ENCODE measurements at regions not wholly inside any gene's neighbourhood (a gene's known extent, or its start where the extent isn't known, plus 50 kb on each side); places are given as distances from the start of the nearest gene placed in this dataset.
"Not testable (repeated sequence)": the region's sequence is repeated elsewhere in the genome, so short reads cannot be mapped to it uniquely, and the experiment has no call there.

DNA sequence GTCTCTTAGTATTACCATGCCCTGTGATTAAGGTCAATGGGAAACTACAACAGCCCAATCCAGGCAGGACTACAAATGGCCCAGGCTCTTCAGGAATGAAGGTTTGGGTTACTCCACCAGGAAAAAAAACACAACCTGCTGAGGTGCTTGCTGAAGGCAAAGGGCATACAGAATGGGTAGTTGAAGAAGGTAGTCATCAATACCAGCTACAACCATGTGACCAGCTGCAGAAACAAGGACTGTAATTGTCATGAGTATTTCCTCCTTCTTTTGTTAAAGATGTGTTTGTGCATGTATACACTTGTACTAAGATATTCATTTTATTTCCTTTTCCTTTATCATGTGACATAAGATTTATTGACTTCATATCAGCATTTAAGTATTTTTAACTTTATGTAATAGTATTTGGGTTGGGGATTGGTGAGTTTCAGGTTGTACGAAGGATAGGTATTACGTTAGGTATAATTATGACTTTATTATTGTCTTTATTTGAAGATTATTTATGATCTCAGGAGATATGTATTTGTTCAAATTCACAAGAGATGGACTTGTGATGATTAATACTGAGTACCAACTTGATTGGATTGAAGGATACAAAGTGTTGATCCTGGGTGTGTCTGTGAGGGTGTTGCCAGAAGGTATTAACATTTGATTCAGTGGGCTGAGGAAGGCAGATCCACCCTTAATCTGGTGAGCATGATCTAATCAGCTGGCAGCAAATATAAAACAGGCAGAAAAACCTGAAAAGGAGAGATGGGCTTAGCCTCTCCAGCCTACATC lies 256.0 kb upstream of the ATXN7L3B start:
- not testable (repeated sequence) for H3K36me3 ChIP-seq (ENCODE audit: control insufficient read depth in 1 of 2, insufficient read depth in 2 of 2, low read length in 2 of 2); H3K4me1 ChIP-seq (ENCODE audit: control insufficient read depth in 1 of 2, insufficient read depth in 2 of 2, low read length in 2 of 2); H3K27ac ChIP-seq (ENCODE audit: low read length); H3K4me3 ChIP-seq (ENCODE audit: low read depth in 1 of 2, low read length in 2 of 2); H3K27me3 ChIP-seq (ENCODE audit: low read depth, low read length)
- H3K9me3 ChIP-seq (ENCODE audit: control insufficient read depth in 1 of 2, low read length in 2 of 2), result peaks cover 0 to 13% of the 10 kb centered on the region in 2 donors

DNA sequence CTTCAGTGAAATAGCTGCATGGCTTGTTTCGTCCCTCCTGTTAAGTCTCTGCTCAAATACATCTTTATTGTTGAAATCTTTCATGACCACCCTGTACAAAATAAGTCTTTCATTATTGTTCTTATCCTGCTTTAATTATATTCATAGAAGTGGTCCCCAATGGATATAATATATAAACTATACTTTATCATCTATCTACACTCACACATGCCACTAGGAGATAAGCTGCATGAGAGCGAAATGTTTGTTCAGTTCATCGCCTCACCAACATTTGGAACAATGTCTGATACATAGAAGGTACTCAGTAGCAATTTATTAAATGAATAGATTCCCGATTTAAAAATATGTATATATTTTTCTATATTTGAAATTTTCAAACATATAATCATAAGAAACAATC lies 254.0 kb upstream of the ATXN7L3B start:
- Histone ChIP-seq H3K27me3 (ENCODE audit: low read depth, low read length) (no peaks in the 10 kb centered on the region), H3K27ac (ENCODE audit: low read length) (no peak overlapping the region), H3K4me1 (ENCODE audit: control insufficient read depth in 1 of 2, insufficient read depth in 2 of 2, low read length in 2 of 2) (no peaks in the 10 kb centered on the region), H3K36me3 (ENCODE audit: control insufficient read depth in 1 of 2, insufficient read depth in 2 of 2, low read length in 2 of 2) (no peaks in the 10 kb centered on the region), H3K4me3 (ENCODE audit: low read depth in 1 of 2, low read length in 2 of 2) (no peak overlapping the region), H3K9me3 (ENCODE audit: control insufficient read depth in 1 of 2, low read length in 2 of 2) (no peaks in the 10 kb centered on the region)

DNA sequence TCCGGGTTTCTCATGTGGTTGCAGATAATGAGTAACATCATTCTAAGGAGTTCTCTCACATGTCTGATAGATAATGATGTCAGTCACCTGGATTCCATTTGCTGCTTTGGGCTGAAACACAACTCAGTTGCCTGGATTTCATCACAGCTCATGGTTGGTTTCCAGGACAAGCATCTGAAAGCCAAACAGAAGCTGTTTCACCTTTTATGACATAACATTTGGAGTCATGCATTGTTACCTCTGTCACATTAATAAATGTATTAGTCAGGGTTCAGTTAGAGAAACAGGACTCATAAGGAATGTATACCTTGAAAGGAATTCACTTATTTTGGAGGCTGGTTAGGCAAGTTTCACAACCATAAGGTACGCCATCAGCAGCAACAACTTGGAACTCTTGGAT lies 251.9 kb upstream of the ATXN7L3B start:
- no peaks in the 10 kb centered on the region for H3K9me3 ChIP-seq (ENCODE audit: control insufficient read depth in 1 of 2, low read length in 2 of 2)
- no peak overlapping the region for H3K27ac ChIP-seq (ENCODE audit: low read length)
- no peak overlapping the region for H3K4me3 ChIP-seq (ENCODE audit: low read depth in 1 of 2, low read length in 2 of 2)
- H3K36me3 ChIP-seq (ENCODE audit: control insufficient read depth in 1 of 2, insufficient read depth in 2 of 2, low read length in 2 of 2), result no peaks in the 10 kb centered on the region
- no peaks in the 10 kb centered on the region for H3K4me1 ChIP-seq (ENCODE audit: control insufficient read depth in 1 of 2, insufficient read depth in 2 of 2, low read length in 2 of 2)
- H3K27me3 ChIP-seq (ENCODE audit: low read depth, low read length), result no peaks in the 10 kb centered on the region

DNA sequence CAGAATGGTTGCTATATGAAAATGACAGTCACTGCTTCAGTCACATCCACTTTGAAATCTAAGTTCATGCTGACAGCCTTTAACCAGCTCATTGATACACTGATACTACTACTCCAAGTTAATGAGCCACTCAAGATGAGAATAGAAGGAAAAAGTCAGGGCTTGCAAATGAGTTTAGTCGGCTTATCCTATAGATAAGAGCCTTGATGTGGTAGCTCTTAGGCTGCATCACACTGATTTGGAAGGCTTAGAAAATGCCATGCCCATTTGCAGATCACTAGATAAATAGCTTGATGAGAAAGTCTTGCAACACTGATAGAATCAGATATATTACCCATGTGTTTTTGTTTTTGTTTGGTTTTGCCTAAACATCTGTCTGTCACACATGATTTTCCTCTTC lies 251.4 kb upstream of the ATXN7L3B start:
- H3K27me3 ChIP-seq (ENCODE audit: low read depth, low read length), result no peaks in the 10 kb centered on the region
- no peak overlapping the region for H3K4me3 ChIP-seq (ENCODE audit: low read depth in 1 of 2, low read length in 2 of 2)
- no peaks in the 10 kb centered on the region for H3K4me1 ChIP-seq (ENCODE audit: control insufficient read depth in 1 of 2, insufficient read depth in 2 of 2, low read length in 2 of 2)
- H3K9me3 ChIP-seq (ENCODE audit: control insufficient read depth in 1 of 2, low read length in 2 of 2), result no peaks in the 10 kb centered on the region
- H3K27ac ChIP-seq (ENCODE audit: low read length), result no peak overlapping the region
- H3K36me3 ChIP-seq (ENCODE audit: control insufficient read depth in 1 of 2, insufficient read depth in 2 of 2, low read length in 2 of 2), result no peaks in the 10 kb centered on the region

DNA sequence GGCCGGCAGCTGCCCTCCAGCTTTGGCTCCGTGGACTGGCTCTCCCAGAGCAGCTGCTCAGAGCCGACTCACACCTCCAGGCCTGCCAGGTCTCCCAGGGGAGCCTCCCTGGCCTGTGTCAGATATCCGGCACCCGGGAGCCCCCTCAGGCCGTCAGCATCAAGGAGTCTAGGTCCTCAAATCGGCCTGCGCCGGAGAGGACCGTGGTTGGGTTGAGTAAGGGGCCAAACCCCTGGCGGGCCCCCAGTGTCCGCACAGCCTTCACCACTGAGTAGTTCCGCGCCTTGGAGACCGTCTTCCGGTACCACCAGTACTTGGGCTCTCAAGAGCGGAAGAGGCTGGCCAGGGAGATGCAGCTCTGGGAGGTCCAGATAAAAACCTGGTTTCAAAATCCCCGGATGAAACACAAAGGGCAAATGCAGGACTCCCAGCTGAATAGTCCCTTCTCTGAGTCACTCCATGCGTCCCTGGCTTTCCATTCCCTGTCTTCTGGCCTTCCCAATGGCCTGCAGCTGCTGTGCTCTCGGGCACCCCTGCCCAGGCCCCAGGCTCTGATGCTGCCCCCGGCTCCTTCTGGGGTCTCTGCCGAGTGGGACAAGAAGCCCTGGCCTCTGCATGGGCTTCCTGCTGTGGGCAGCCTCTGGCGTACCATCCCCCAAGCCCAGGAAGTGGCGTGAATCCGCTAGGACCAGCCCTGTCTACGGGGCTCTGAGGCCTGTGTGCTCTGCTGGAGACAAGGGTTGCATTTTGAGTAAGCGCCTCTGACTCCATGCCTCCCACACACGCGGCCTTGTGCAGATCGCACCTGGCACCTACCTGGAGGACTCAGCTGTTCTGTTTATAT lies 245.1 kb upstream of the ATXN7L3B start:
- Histone ChIP-seq H3K4me1 (ENCODE audit: control insufficient read depth in 1 of 2, insufficient read depth in 2 of 2, low read length in 2 of 2) (no peaks in the 10 kb centered on the region), H3K36me3 (ENCODE audit: control insufficient read depth in 1 of 2, insufficient read depth in 2 of 2, low read length in 2 of 2) (no peaks in the 10 kb centered on the region), H3K27me3 (ENCODE audit: low read depth, low read length) (no peaks in the 10 kb centered on the region), H3K4me3 (ENCODE audit: low read depth in 1 of 2, low read length in 2 of 2) (no peak overlapping the region), H3K27ac (ENCODE audit: low read length) (no peak overlapping the region), H3K9me3 (ENCODE audit: control insufficient read depth in 1 of 2, low read length in 2 of 2) (no peaks in the 10 kb centered on the region)

DNA sequence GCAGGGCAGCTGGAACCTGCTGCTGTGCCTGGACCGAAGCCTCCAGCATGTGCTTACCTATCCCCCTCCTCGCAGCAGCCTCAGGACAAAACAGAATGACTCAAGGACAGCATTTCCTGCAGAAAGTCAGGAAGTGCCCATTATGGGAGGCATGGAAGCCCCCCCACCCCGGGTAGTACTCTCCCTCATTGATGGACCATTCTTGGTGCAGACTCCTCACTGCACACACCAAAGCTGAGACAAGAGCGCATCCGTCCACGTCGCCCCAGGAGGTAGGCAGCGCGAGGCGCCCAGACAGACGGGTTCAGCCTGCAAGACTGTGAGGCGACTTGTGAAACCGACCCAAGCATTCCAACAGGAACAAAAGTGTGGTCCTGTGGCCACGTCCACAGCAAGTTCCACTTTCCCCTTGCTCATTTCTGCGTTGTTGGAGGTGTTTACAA lies 243.9 kb upstream of the ATXN7L3B start:
- Histone ChIP-seq H3K27me3 (ENCODE audit: low read depth, low read length) (no peaks in the 10 kb centered on the region), H3K4me1 (ENCODE audit: control insufficient read depth in 1 of 2, insufficient read depth in 2 of 2, low read length in 2 of 2) (no peaks in the 10 kb centered on the region), H3K4me3 (ENCODE audit: low read depth in 1 of 2, low read length in 2 of 2) (no peak overlapping the region), H3K36me3 (ENCODE audit: control insufficient read depth in 1 of 2, insufficient read depth in 2 of 2, low read length in 2 of 2) (no peaks in the 10 kb centered on the region), H3K9me3 (ENCODE audit: control insufficient read depth in 1 of 2, low read length in 2 of 2) (no peaks in the 10 kb centered on the region), H3K27ac (ENCODE audit: low read length) (no peak overlapping the region)

DNA sequence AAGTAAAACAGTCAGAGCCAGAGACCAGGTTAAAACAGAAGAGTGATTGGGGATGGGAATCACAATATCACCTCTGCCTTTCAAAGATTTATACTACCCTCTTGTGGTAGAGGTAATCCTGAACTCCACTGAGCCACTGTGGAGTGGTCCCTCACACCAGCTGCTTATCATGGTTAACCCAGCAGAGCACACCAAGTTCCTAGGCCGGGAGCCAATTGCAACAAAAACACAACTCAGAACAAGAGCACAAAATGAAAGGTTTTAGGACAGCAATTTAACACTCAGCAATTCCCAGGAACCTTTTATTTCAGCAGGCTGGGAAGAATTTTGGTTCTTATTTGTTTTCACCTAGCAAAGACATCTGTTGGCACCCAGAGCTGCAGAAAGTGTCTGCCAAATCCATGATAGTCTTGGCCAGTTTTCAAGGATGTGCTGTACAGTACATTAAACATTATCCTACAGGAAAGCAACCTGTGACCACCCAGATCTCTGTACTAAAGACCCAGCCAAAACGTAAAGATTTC lies 220.5 kb upstream of the ATXN7L3B start:
- H3K9me3 ChIP-seq (ENCODE audit: control insufficient read depth in 1 of 2, low read length in 2 of 2), result no peaks in the 10 kb centered on the region
- no peaks in the 10 kb centered on the region for H3K27me3 ChIP-seq (ENCODE audit: low read depth, low read length)
- no peak overlapping the region for H3K27ac ChIP-seq (ENCODE audit: low read length)
- H3K36me3 ChIP-seq (ENCODE audit: control insufficient read depth in 1 of 2, insufficient read depth in 2 of 2, low read length in 2 of 2), result no peaks in the 10 kb centered on the region
- H3K4me1 ChIP-seq (ENCODE audit: control insufficient read depth in 1 of 2, insufficient read depth in 2 of 2, low read length in 2 of 2), result peaks cover 0 to 6% of the 10 kb centered on the region in 2 donors
- no peak overlapping the region for H3K4me3 ChIP-seq (ENCODE audit: low read depth in 1 of 2, low read length in 2 of 2)

DNA sequence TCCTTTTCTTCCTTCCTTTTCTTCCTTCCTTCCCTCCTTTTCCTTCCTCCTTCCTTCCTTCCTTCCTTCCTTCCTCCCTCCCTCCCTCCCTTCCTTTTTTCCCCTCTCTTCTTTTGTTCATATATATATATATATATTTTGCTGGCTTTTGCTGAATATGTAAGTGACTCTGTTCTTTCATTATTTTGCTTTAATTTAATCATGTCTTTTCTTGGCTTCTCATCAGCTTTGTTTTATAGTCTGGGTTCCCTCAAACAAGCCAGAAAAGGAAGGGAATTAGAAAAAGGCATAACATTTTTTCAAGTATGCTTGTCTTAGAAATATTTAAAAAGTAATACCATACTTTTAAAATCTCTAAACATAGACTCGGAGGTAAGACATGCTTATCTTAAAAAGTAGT lies 219.9 kb upstream of the ATXN7L3B start:
- Histone ChIP-seq H3K9me3 (ENCODE audit: control insufficient read depth in 1 of 2, low read length in 2 of 2) (no peaks in the 10 kb centered on the region), H3K4me3 (ENCODE audit: low read depth in 1 of 2, low read length in 2 of 2) (no peak overlapping the region), H3K36me3 (ENCODE audit: control insufficient read depth in 1 of 2, insufficient read depth in 2 of 2, low read length in 2 of 2) (no peaks in the 10 kb centered on the region), H3K27me3 (ENCODE audit: low read depth, low read length) (no peaks in the 10 kb centered on the region), H3K27ac (ENCODE audit: low read length) (no peak overlapping the region), H3K4me1 (ENCODE audit: control insufficient read depth in 1 of 2, insufficient read depth in 2 of 2, low read length in 2 of 2) (peaks cover 0 to 6% of the 10 kb centered on the region in 2 donors)

DNA sequence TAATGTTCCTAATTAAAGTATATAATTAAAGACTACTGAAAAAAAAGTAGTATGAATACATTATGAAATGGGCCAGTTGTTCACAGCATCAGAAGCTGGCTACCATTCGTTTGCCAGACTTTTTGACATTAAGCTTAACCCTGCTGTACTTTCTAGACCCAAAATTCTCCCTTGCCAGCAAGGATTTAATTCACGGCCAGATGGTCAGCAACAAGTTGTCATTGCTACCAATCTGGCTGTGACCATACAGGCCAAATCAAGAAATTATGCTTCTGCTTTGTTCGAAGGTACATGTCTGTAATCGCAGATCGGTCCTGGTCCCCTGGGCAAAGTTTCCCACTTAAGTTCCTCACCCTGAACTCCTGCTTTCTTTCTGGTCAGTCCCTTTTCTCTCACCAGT lies 217.7 kb upstream of the ATXN7L3B start:
- Histone ChIP-seq H3K4me1 (ENCODE audit: control insufficient read depth in 1 of 2, insufficient read depth in 2 of 2, low read length in 2 of 2) (peaks cover 0 to 6% of the 10 kb centered on the region in 2 donors), H3K27ac (ENCODE audit: low read length) (no peak overlapping the region), H3K27me3 (ENCODE audit: low read depth, low read length) (no peaks in the 10 kb centered on the region), H3K9me3 (ENCODE audit: control insufficient read depth in 1 of 2, low read length in 2 of 2) (no peaks in the 10 kb centered on the region), H3K36me3 (ENCODE audit: control insufficient read depth in 1 of 2, insufficient read depth in 2 of 2, low read length in 2 of 2) (no peaks in the 10 kb centered on the region), H3K4me3 (ENCODE audit: low read depth in 1 of 2, low read length in 2 of 2) (no peak overlapping the region)

DNA sequence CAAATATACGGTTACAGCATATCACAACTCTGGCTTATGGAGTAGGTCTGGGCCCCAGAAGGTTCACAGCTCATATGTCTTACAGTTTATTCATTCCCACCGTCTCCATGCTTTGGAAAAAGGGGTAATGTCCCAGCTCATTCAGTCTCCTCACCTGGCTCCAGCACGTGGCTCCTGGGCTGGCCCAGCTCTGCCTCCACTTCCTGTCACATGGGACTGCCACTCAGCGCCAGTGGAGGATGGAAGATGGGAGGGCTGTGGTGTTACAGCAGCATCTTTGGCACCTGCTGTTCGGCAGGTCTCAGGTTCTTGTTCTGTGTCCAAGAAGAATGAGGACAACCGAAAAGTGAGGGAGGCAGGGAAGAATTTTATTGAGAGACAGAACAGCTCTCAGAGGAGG lies 216.3 kb upstream of the ATXN7L3B start:
- H3K4me3 ChIP-seq (ENCODE audit: low read depth in 1 of 2, low read length in 2 of 2), result no peak overlapping the region
- no peak overlapping the region for H3K27ac ChIP-seq (ENCODE audit: low read length)
- peaks cover 0 to 6% of the 10 kb centered on the region in 2 donors for H3K4me1 ChIP-seq (ENCODE audit: control insufficient read depth in 1 of 2, insufficient read depth in 2 of 2, low read length in 2 of 2)
- H3K36me3 ChIP-seq (ENCODE audit: control insufficient read depth in 1 of 2, insufficient read depth in 2 of 2, low read length in 2 of 2), result no peaks in the 10 kb centered on the region
- no peaks in the 10 kb centered on the region for H3K27me3 ChIP-seq (ENCODE audit: low read depth, low read length)
- H3K9me3 ChIP-seq (ENCODE audit: control insufficient read depth in 1 of 2, low read length in 2 of 2), result no peaks in the 10 kb centered on the region

DNA sequence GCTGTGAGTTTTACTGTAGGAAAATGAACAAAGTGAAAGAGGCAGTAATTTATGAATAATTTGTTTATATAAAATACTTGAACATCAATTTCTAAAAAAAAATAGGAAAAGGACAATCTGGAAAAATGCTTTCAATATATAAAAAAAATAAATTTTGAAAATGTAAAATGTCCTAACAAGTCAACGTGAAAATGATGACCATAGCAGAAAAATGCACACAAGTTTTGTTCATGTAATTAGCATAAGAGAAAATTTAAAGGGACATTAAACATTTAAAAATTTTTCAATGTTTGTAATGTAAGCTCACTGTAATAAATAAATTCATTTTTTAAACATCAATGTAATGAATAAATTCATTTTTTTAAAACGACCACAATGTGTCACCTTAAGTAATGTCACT lies 214.8 kb upstream of the ATXN7L3B start:
- no peak overlapping the region for H3K4me3 ChIP-seq (ENCODE audit: low read depth in 1 of 2, low read length in 2 of 2)
- no peak overlapping the region for H3K27ac ChIP-seq (ENCODE audit: low read length)
- H3K4me1 ChIP-seq (ENCODE audit: control insufficient read depth in 1 of 2, insufficient read depth in 2 of 2, low read length in 2 of 2), result peaks cover 0 to 3% of the 10 kb centered on the region in 2 donors
- H3K9me3 ChIP-seq (ENCODE audit: control insufficient read depth in 1 of 2, low read length in 2 of 2), result no peaks in the 10 kb centered on the region
- H3K36me3 ChIP-seq (ENCODE audit: control insufficient read depth in 1 of 2, insufficient read depth in 2 of 2, low read length in 2 of 2), result no peaks in the 10 kb centered on the region
- H3K27me3 ChIP-seq (ENCODE audit: low read depth, low read length), result no peaks in the 10 kb centered on the region

All from muscle layer of duodenum (tissue), 2 donors.